Left cardiac atrium (tissue), 4 donors: ENCODE measurements at regions not wholly inside any gene's neighbourhood (a gene's known extent, or its start where the extent isn't known, plus 50 kb on each side); places are given as distances from the start of the nearest gene placed in this dataset.
"Not testable (repeated sequence)": the region's sequence is repeated elsewhere in the genome, so short reads cannot be mapped to it uniquely, and the experiment has no call there.

Experiments used
- ATAC-seq, 2 donors: fragments of 200-7000 bp; cut with Tn5 transposase; one replicate each; pipeline ENCODE4 v1.9.1; 2020; ENCODE audit warnings: mild to moderate bottlenecking in 2 of 2, moderate library complexity in 2 of 2
- DNase-seq: peaks from one replicate; pipeline ENCODE4 v3.0.0-alpha.2; 2020
- intact Hi-C, 2 donors: fragments of 100-400 bp; cut with DNase I; formaldehyde crosslinking; loops; one replicate each; pipeline versions ENCODE4 v1.14.1 to v1.15.1; 2022 to 2023
- donor health status: DM: no; HTN: yes; CAD: no.
- donor health status: DM: no; HTN: yes; CAD: no; lungs with severe emphysema.
- donor health status: DM: yes; HTN: yes; CAD: no.
- donor health status: Dilated cardiomyopathy.

GRCh38 chr2:225270861-225271260, 128.6 kb upstream of the NYAP2 start:
- peak; percentile 70 to 79 for ATAC-seq
- DNase-seq: no peak
- intact Hi-C loops: no loop called here

- no peak for DNase-seq
- intact Hi-C loops: no loop called here
- ATAC-seq: no peak
Observed at GRCh38 chr2:225270053-225270452, 129.5 kb upstream of the NYAP2 start.

GRCh38 chr2:225254363-225254762, 145.1 kb upstream of the NYAP2 start:
- intact Hi-C loops: no loop called here
- DNase-seq (no peak), ATAC-seq (no peak)

GRCh38 chr2:225244933-225245332, 154.6 kb upstream of the NYAP2 start:
- ATAC-seq: no peak
- no peak for DNase-seq
- intact Hi-C loops: no loop called here

GRCh38 chr2:225236769-225237323, 162.7 kb upstream of the NYAP2 start:
- intact Hi-C loops: no loop called here
- ATAC-seq (no peak), DNase-seq (no peak)

GRCh38 chr2:225233234-225233633, 166.3 kb upstream of the NYAP2 start:
- ATAC-seq: no peak
- no peak for DNase-seq
- intact Hi-C loops: no loop called here

- DNase-seq (no peak), ATAC-seq (no peak)
- intact Hi-C loops: no loop called here
Observed at GRCh38 chr2:225231900-225232299, 167.6 kb upstream of the NYAP2 start.

- intact Hi-C loops, DNase-seq, ATAC-seq: not testable (repeated sequence)
Observed at GRCh38 chr2:225229346-225229745, 170.2 kb upstream of the NYAP2 start.

GRCh38 chr2:225226441-225226840, 173.1 kb upstream of the NYAP2 start:
- no peak for ATAC-seq
- DNase-seq: no peak
- intact Hi-C loops: no loop called here

GRCh38 chr2:225223301-225223700, 176.2 kb upstream of the NYAP2 start:
- intact Hi-C loops: no loop called here
- ATAC-seq: no peak
- no peak for DNase-seq

- DNase-seq (no peak), ATAC-seq (no peak)
- intact Hi-C loops: no loop called here
Observed at GRCh38 chr2:225207471-225207870, 165.2 kb upstream of the DOCK10 start.

- intact Hi-C loops: no loop called here
- DNase-seq (no peak), ATAC-seq (no peak)
Observed at GRCh38 chr2:225207043-225207442, 164.8 kb upstream of the DOCK10 start.

- DNase-seq (no peak), ATAC-seq (no peak)
- intact Hi-C loops: no loop called here
Observed at GRCh38 chr2:225196579-225196978, 154.3 kb upstream of the DOCK10 start.

GRCh38 chr2:225192869-225193268, 150.6 kb upstream of the DOCK10 start:
- intact Hi-C loops: no loop called here
- ATAC-seq (no peak), DNase-seq (no peak)

GRCh38 chr2:225190987-225191386, 148.7 kb upstream of the DOCK10 start:
- no peak for DNase-seq
- no peak for ATAC-seq
- intact Hi-C loops: no loop called here

GRCh38 chr2:225184948-225185347, 142.7 kb upstream of the DOCK10 start:
- ATAC-seq (no peak), DNase-seq (no peak)
- intact Hi-C loops: no loop called here

GRCh38 chr2:225182126-225182525, 139.9 kb upstream of the DOCK10 start:
- intact Hi-C loops: no loop called here
- ATAC-seq (no peak), DNase-seq (no peak)

- intact Hi-C loops: no loop called here
- ATAC-seq: no peak
Observed at GRCh38 chr2:225177098-225177497, 134.8 kb upstream of the DOCK10 start.

GRCh38 chr2:225173909-225174308, 131.6 kb upstream of the DOCK10 start:
- no peak for DNase-seq
- intact Hi-C loops: no loop called here
- no peak for ATAC-seq

More at GRCh38 chr2:225177098-225177497, 134.8 kb upstream of the DOCK10 start:
- DNase-seq: no peak

- ATAC-seq: no peak
- no peak for DNase-seq
- intact Hi-C loops: no loop called here
Observed at GRCh38 chr2:225171350-225171749, 129.1 kb upstream of the DOCK10 start.

- intact Hi-C loops: no loop called here
- ATAC-seq: no peak
- no peak for DNase-seq
Observed at GRCh38 chr2:225170162-225170561, 127.9 kb upstream of the DOCK10 start.

- ATAC-seq (no peak), DNase-seq (no peak)
- intact Hi-C loops: no loop called here
Observed at GRCh38 chr2:225169396-225169795, 127.1 kb upstream of the DOCK10 start.
